OCI-LY1 (cell line): ENCODE measurements at regions not wholly inside any gene's neighbourhood (a gene's known extent, or its start where the extent isn't known, plus 50 kb on each side); places are given as distances from the start of the nearest gene placed in this dataset.

Source experiments
- EZH2 ChIP-seq: fragments of 200-600 bp; sonication (generic), shearing (Covaris generic); IDR thresholded peaks from 2 replicates; pipeline ENCODE4 v1.8.0; 2017; ENCODE audit warnings: borderline replicate concordance, mixed run types, mild to moderate bottlenecking, antibody characterized with exemption, low read length, moderate library complexity, mixed read lengths
- TF ChIP-seq, protein P1 (sequence below): fragments of 200-600 bp; sonication (generic), shearing (Covaris generic); IDR thresholded peaks from 2 replicates; pipeline ENCODE4 v1.5.1; 2017; ENCODE audit warnings: mild to moderate bottlenecking, antibody characterized with exemption, low read length, moderate library complexity, mixed read lengths

DNA sequence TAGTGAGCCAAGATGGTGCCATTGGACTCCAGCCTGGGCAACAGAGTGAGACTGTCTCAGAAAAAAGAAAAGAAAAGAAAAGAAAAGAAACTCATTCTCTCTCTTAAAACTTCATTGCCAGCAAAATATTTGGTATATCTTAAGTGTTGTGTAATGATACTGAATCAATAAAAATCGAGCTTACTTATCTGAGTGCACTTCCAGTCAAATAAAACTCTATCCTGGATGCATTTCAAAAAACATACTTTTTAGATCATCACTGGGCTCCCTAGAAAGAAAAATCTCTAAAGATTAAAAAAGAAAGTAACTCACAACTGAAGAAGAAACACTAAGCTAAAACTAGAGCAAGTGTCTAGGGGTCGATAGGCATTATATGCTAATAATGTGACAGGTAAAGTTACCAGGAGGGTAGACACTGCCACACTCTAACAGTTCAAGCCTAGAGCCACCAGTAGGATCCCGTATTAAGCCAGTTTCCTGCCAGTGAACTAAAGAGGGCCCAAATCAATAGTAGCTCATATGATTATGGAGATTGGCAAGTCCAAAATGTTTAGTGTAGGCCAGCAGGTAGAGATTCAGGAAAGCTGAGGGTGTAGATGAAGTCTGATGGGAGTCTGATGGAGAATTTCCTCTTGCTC, 242.1 kb upstream of the CYRIA start:
- TF ChIP-seq, protein P1, sequence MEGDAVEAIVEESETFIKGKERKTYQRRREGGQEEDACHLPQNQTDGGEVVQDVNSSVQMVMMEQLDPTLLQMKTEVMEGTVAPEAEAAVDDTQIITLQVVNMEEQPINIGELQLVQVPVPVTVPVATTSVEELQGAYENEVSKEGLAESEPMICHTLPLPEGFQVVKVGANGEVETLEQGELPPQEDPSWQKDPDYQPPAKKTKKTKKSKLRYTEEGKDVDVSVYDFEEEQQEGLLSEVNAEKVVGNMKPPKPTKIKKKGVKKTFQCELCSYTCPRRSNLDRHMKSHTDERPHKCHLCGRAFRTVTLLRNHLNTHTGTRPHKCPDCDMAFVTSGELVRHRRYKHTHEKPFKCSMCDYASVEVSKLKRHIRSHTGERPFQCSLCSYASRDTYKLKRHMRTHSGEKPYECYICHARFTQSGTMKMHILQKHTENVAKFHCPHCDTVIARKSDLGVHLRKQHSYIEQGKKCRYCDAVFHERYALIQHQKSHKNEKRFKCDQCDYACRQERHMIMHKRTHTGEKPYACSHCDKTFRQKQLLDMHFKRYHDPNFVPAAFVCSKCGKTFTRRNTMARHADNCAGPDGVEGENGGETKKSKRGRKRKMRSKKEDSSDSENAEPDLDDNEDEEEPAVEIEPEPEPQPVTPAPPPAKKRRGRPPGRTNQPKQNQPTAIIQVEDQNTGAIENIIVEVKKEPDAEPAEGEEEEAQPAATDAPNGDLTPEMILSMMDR, result no peak
- TF ChIP-seq EZH2, result no peak
